MM.1S (cell line): ENCODE measurements at regions not wholly inside any gene's neighbourhood (a gene's known extent, or its start where the extent isn't known, plus 50 kb on each side); places are given as distances from the start of the nearest gene placed in this dataset.

Experiments used
- CTCF ChIP-seq: fragments of 300-600 bp; sonication (generic); IDR thresholded peaks from 2 replicates; pipeline ENCODE4 v1.5.1; 2016; ENCODE audit warnings: antibody characterized with exemption, low read length, mixed read lengths
- EZH2phosphoT487 ChIP-seq: fragments of 300-600 bp; sonication (generic); IDR thresholded peaks from 2 replicates; pipeline ENCODE4 v1.6.1; 2018; ENCODE audit warnings: antibody characterized with exemption, low read length

- TF ChIP-seq CTCF (no peak), EZH2phosphoT487 (no peak)
Measured at GRCh38 chr9:81825846-81826516, 102.2 kb upstream of the SPATA31D4 start.
